ENCODE measurements at regions not wholly inside any gene's neighbourhood (a gene's known extent, or its start where the extent isn't known, plus 50 kb on each side); places are given as distances from the start of the nearest gene placed in this dataset.
"Not testable (repeated sequence)": the region's sequence is repeated elsewhere in the genome, so short reads cannot be mapped to it uniquely, and the experiment has no call there.

DNA sequence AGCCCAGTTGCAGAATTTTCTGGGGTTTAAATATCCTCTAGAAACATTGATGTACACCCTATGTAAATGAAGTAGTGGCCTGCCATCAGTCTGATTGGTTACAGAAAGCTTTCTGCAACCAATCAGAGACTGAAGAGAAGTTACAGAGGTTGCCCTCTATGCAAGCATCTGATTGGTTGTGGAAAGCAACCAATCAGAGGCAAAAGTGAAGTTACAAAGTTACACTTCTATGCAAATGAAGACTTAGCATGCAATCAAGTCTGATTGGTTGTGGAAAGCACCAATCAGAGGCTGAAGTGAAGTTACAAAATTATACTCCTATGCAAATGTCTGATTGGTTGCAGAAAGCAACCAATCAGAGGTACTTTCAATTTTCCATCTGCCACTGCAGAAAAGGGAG is 51.9 kb upstream of the USP9X start:
- Histone ChIP-seq H3K4me3 (no peak overlapping the region), H3K36me3 (no peaks in the 10 kb centered on the region), H3K27me3 (no peaks in the 10 kb centered on the region), H3K4me1 (no peaks in the 10 kb centered on the region), H3K9me3 (peaks cover 0 to 4% (median 0%) of the 10 kb centered on the region in 4 donors), H3K27ac (replicated peaks in 1 of 4) (no peak overlapping the region)
- DNase-seq (ENCODE audit: extremely low spot score): no peak
- intact Hi-C loops (cut with DNase I): no loop called here
- no peak for TF ChIP-seq POLR2AphosphoS5 (IDR thresholded peaks at IDR 0.05)

DNA sequence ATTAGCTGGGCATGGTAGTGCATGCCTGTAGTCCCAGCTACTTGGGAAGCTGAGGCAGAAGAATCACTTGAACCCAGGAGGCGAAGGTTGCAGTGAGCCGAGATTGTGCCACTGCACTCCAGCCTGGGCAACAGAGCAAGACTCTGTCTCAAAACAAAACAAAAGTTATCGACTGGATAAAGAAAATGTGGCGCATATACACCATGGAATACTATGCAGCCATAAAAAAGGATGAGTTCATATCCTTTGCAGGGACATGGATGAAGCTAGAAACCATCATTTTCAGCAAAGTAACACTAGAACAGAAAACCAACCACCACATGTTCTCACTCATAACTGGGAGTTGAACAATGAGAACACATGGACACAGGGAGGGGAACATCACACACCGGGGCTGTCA is 50.3 kb upstream of the USP9X start:
- 86% methylated on average over 5 of the region's 5 CpGs for WGBS
- H3K36me3 ChIP-seq; H3K4me3 ChIP-seq; intact Hi-C loops (cut with DNase I); H3K4me1 ChIP-seq; H3K9me3 ChIP-seq; DNase-seq (ENCODE audit: extremely low spot score); H3K27me3 ChIP-seq; H3K27ac ChIP-seq (replicated peaks in 1 of 4): not testable (repeated sequence)
